ENCODE measurements at regions not wholly inside any gene's neighbourhood (a gene's known extent, or its start where the extent isn't known, plus 50 kb on each side); places are given as distances from the start of the nearest gene placed in this dataset.

DNA sequence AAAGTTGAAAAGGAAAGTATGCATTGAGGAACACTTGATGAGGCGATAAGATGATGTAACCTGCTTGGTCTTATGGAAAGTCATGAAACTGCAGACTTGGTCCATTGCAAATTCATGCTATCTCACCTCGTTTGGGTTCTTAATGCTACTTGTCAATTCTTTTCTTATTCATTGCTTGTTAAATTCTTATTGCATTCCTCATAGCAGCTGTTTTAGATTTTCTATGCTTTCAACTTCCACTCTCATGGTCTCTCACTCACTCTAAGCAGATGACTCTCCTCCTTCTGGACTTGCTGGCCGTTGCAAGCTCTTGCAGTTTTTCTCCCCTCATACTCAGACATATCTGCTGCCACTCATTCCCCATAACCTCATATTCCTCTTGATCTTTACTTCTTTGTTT, 67.8 kb upstream of the CSNK1A1L start:
- no peak for TF ChIP-seq POLR2A (IDR thresholded peaks at IDR 0.05)
- TF ChIP-seq POLR2AphosphoS5 (IDR thresholded peaks at IDR 0.05), result no peak
- TF ChIP-seq, protein P1, sequence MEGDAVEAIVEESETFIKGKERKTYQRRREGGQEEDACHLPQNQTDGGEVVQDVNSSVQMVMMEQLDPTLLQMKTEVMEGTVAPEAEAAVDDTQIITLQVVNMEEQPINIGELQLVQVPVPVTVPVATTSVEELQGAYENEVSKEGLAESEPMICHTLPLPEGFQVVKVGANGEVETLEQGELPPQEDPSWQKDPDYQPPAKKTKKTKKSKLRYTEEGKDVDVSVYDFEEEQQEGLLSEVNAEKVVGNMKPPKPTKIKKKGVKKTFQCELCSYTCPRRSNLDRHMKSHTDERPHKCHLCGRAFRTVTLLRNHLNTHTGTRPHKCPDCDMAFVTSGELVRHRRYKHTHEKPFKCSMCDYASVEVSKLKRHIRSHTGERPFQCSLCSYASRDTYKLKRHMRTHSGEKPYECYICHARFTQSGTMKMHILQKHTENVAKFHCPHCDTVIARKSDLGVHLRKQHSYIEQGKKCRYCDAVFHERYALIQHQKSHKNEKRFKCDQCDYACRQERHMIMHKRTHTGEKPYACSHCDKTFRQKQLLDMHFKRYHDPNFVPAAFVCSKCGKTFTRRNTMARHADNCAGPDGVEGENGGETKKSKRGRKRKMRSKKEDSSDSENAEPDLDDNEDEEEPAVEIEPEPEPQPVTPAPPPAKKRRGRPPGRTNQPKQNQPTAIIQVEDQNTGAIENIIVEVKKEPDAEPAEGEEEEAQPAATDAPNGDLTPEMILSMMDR (IDR thresholded peaks at IDR 0.05 in 8 of 11, conservative IDR thresholded peaks at IDR 0.05 in 3 of 11), result no peak
